ENCODE measurements at regions not wholly inside any gene's neighbourhood (a gene's known extent, or its start where the extent isn't known, plus 50 kb on each side); places are given as distances from the start of the nearest gene placed in this dataset.
"Not testable (repeated sequence)": the region's sequence is repeated elsewhere in the genome, so short reads cannot be mapped to it uniquely, and the experiment has no call there.

DNA sequence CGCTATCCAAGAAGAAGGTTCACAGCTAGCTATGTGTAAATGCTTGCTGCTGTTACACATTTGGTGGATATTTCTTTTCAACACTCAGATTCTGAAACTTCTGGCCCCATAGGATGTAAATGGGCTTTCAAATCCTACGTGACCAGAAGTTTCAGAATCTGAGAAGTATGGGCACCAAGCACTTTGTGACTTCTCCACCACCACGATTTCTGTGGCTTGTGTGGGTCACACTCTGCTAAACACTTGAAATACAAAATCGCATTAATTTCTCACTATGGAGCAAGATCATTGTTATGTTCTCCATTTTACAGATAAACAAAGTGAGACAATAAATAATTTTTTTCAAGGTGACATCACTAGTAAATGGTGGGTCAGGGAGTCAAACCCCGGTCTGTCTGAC is 259.4 kb upstream of the JADE1 start:
- H3K4me3 ChIP-seq (ENCODE audit: low read depth, low read length), result no peak overlapping the region

DNA sequence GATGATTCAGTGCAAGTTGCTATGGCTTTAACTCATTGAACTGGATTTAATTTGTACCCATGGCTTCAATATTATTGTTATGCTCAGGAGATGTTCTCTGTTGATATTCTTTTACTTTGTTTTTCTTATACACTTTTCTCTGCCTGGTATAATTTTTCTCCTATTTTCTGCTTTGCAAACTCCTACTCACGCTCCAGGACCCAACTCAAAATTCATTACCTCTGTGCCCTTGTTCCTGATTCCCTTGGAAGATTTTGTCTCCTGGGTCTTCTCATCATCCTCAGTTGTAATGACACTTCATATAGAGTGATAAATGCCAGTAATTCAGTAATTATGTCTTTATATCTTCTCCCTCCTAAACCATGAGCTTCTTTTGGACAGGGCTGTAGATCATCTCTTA is 259.9 kb upstream of the JADE1 start:
- Histone ChIP-seq H2AFZ (ENCODE audit: low read length, unreplicated experiment) (no peak overlapping the region), H3K4me1 (ENCODE audit: control insufficient read depth, insufficient read depth, low read length, unreplicated experiment) (peaks cover 15% of the 10 kb centered on the region), H3K79me2 (ENCODE audit: control insufficient read depth, insufficient read depth, low read length, unreplicated experiment) (no peaks in the 10 kb centered on the region), H3K27ac (ENCODE audit: low read depth, low read length) (no peak overlapping the region), H3K27me3 (ENCODE audit: insufficient read depth, low read length) (no peaks in the 10 kb centered on the region), H3K4me3 (ENCODE audit: low read depth, low read length) (no peak overlapping the region), H3K36me3 (ENCODE audit: insufficient read depth, low read length) (no peaks in the 10 kb centered on the region)

More for the DNA sequence above, 259.4 kb upstream of the JADE1 start:
- Histone ChIP-seq H3K36me3 (ENCODE audit: insufficient read depth, low read length) (no peaks in the 10 kb centered on the region), H3K79me2 (ENCODE audit: control insufficient read depth, insufficient read depth, low read length, unreplicated experiment) (no peaks in the 10 kb centered on the region), H3K27ac (ENCODE audit: low read depth, low read length) (no peak overlapping the region), H3K4me1 (ENCODE audit: control insufficient read depth, insufficient read depth, low read length, unreplicated experiment) (peaks cover 16% of the 10 kb centered on the region), H3K27me3 (ENCODE audit: insufficient read depth, low read length) (no peaks in the 10 kb centered on the region), H2AFZ (ENCODE audit: low read length, unreplicated experiment) (no peak overlapping the region)

DNA sequence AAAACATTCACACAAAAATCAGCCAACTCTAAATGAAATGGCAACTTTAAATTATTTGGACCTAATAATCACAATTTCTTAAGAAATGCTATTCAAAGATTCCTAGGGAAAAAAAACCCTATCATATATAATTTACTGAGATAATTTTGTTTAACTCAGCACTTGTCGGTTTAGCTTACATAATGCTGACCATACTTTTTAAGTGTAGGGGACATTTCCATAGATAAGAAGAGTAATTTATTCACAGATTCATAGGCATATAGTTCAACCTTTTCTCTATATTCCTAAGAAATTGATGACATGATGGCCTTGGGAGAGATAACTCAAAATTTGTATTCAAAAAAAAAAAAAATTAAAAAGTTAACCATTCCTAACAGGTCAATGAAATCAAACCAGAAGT is 260.8 kb upstream of the PGRMC2 start:
- H3K4me3 ChIP-seq (ENCODE audit: low read depth, low read length), result no peak overlapping the region
- no peak overlapping the region for H2AFZ ChIP-seq (ENCODE audit: low read length, unreplicated experiment)
- H3K27me3 ChIP-seq (ENCODE audit: insufficient read depth, low read length), result no peaks in the 10 kb centered on the region
- peaks cover 4% of the 10 kb centered on the region for H3K4me1 ChIP-seq (ENCODE audit: control insufficient read depth, insufficient read depth, low read length, unreplicated experiment)
- no peaks in the 10 kb centered on the region for H3K36me3 ChIP-seq (ENCODE audit: insufficient read depth, low read length)
- H3K27ac ChIP-seq (ENCODE audit: low read depth, low read length), result no peak overlapping the region
- H3K79me2 ChIP-seq (ENCODE audit: control insufficient read depth, insufficient read depth, low read length, unreplicated experiment), result no peaks in the 10 kb centered on the region

DNA sequence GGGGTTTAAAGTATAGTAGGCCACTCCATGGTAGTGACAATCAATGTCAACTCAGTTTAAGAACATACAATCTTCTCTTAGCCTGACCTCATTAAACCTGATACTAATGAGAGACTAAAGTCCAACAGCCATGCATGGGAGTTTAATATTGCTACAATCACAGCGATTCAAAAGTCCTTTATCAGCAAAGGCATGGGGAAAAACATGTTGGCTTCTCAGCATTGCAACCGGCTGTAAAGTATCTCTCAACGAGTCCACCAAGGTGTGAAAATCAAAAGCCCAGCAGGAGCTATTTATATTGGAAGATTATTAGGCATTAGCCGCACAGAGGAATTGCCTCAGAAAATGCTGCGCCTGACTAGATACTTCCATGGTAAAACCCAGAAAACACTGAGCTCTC is 256.7 kb upstream of the PGRMC2 start:
- H2AFZ ChIP-seq (ENCODE audit: low read length, unreplicated experiment), result no peak overlapping the region
- no peaks in the 10 kb centered on the region for H3K27me3 ChIP-seq (ENCODE audit: insufficient read depth, low read length)
- no peak overlapping the region for H3K27ac ChIP-seq (ENCODE audit: low read depth, low read length)
- no peaks in the 10 kb centered on the region for H3K36me3 ChIP-seq (ENCODE audit: insufficient read depth, low read length)
- H3K79me2 ChIP-seq (ENCODE audit: control insufficient read depth, insufficient read depth, low read length, unreplicated experiment), result no peaks in the 10 kb centered on the region
- no peaks in the 10 kb centered on the region for H3K4me1 ChIP-seq (ENCODE audit: control insufficient read depth, insufficient read depth, low read length, unreplicated experiment)
- H3K4me3 ChIP-seq (ENCODE audit: low read depth, low read length), result no peak overlapping the region

DNA sequence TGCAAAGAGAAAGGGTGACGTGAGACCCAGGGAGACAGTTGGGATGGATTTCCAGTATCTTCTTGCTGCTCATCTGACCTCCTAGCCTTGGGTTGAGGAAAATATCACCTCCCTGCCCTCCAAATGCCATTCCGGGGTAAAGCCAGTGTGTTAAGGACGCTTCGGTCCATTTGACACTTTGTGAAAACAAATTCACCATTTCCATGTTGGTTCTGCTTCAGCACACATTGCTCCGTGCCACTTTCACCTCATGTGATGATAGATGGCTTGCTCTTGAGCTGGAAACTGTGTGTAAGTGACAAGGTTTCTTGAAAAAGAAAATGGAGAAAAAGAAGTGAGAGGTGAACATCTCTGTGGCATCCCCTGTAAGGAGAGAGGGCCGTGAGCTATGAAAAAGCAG is 256.1 kb upstream of the PGRMC2 start:
- Histone ChIP-seq H2AFZ (ENCODE audit: low read length, unreplicated experiment) (no peak overlapping the region), H3K36me3 (ENCODE audit: insufficient read depth, low read length) (no peaks in the 10 kb centered on the region), H3K4me1 (ENCODE audit: control insufficient read depth, insufficient read depth, low read length, unreplicated experiment) (no peaks in the 10 kb centered on the region), H3K27ac (ENCODE audit: low read depth, low read length) (no peak overlapping the region), H3K4me3 (ENCODE audit: low read depth, low read length) (no peak overlapping the region), H3K79me2 (ENCODE audit: control insufficient read depth, insufficient read depth, low read length, unreplicated experiment) (no peaks in the 10 kb centered on the region), H3K27me3 (ENCODE audit: insufficient read depth, low read length) (no peaks in the 10 kb centered on the region)

DNA sequence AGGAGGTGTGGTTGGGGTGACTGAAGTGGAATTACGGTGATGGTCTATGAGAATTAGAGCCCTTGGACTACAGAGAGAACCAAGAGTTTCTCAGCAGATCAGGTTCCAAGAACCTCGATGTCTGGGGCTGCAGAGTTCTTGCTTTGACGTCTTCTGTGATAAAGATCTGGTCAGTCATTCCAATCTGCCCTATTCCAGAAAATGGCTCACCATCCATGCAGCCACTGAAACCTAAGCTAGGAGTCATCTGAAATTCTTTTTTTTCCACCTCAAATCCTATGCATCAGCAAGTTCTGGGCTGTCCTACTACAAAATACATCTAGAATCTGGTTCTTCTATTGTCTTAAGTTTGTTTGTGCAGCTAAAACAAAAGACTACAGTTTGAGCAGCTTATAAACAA is 254.4 kb upstream of the PGRMC2 start:
- H3K36me3 ChIP-seq (ENCODE audit: insufficient read depth, low read length), result no peaks in the 10 kb centered on the region
- no peak overlapping the region for H3K4me3 ChIP-seq (ENCODE audit: low read depth, low read length)
- H3K27ac ChIP-seq (ENCODE audit: low read depth, low read length), result no peak overlapping the region
- H2AFZ ChIP-seq (ENCODE audit: low read length, unreplicated experiment), result no peak overlapping the region
- no peaks in the 10 kb centered on the region for H3K79me2 ChIP-seq (ENCODE audit: control insufficient read depth, insufficient read depth, low read length, unreplicated experiment)
- peaks cover 4% of the 10 kb centered on the region for H3K4me1 ChIP-seq (ENCODE audit: control insufficient read depth, insufficient read depth, low read length, unreplicated experiment)
- no peaks in the 10 kb centered on the region for H3K27me3 ChIP-seq (ENCODE audit: insufficient read depth, low read length)

DNA sequence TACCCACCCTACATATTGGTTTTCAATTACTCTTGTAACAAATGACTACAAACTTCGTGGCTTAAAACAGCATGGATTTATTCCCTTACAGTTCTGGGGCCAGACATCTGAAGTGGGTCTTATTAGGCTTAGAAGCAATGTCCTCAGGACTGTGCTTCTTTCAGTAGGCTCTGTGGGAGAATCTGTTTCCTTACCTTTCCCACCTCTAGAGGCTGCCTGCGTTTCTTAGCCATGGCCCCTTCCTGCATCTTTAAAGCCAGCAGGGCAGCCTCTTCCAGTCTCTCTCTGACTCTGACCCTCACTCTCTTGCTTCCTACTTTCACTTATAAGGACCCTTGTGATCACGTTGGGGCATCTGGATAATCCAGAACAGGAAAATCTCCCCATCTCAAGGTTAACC is 252.5 kb upstream of the PGRMC2 start:
- H3K36me3 ChIP-seq (ENCODE audit: insufficient read depth, low read length), result no peaks in the 10 kb centered on the region
- no peak overlapping the region for H2AFZ ChIP-seq (ENCODE audit: low read length, unreplicated experiment)
- H3K79me2 ChIP-seq (ENCODE audit: control insufficient read depth, insufficient read depth, low read length, unreplicated experiment), result no peaks in the 10 kb centered on the region
- H3K4me1 ChIP-seq (ENCODE audit: control insufficient read depth, insufficient read depth, low read length, unreplicated experiment), result peaks cover 4% of the 10 kb centered on the region
- no peak overlapping the region for H3K27ac ChIP-seq (ENCODE audit: low read depth, low read length)
- H3K4me3 ChIP-seq (ENCODE audit: low read depth, low read length), result no peak overlapping the region
- H3K27me3 ChIP-seq (ENCODE audit: insufficient read depth, low read length), result no peaks in the 10 kb centered on the region

DNA sequence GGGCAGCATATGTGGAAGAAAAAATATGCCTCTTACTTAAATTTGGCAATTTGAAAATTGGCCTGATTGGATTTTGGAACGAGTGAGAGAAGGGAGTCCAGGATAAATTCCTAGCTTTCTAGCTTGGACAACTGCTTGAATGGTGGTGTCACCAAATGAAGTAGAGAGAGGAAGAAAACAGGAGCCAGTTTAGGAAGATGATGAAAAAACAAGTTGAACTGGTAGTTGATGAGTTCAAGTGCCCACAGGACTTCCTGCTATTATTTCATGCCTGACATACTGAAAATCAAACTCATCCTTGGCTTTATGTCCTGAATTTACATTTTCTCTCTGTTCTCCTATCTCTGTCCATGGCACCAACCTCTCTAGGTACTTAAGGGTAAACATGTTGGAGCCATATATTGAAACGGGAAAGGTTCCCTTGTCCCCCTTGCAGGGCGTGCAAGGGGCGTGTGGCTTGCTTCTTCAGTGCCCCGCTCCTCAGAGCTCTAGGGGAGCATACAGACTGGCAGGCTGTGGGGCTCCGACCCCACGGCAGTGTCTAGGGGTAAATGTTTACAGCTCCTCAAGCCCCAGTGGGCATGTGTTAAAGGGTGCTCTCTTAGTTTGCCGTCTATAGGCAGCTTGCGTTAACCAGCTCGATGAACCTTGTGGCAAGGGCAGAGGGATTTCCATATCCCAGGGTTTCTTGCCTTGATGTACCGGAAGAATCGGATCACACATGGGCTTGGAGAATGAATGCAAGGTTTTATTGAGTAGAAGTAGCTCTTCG is 250.7 kb upstream of the PGRMC2 start:
- H3K4me3 ChIP-seq (ENCODE audit: low read depth, low read length), result no peak overlapping the region
- no peaks in the 10 kb centered on the region for H3K79me2 ChIP-seq (ENCODE audit: control insufficient read depth, insufficient read depth, low read length, unreplicated experiment)
- no peaks in the 10 kb centered on the region for H3K36me3 ChIP-seq (ENCODE audit: insufficient read depth, low read length)
- H2AFZ ChIP-seq (ENCODE audit: low read length, unreplicated experiment), result no peak overlapping the region
- no peaks in the 10 kb centered on the region for H3K27me3 ChIP-seq (ENCODE audit: insufficient read depth, low read length)
- H3K4me1 ChIP-seq (ENCODE audit: control insufficient read depth, insufficient read depth, low read length, unreplicated experiment), result peaks cover 4% of the 10 kb centered on the region
- H3K27ac ChIP-seq (ENCODE audit: low read depth, low read length), result no peak overlapping the region

DNA sequence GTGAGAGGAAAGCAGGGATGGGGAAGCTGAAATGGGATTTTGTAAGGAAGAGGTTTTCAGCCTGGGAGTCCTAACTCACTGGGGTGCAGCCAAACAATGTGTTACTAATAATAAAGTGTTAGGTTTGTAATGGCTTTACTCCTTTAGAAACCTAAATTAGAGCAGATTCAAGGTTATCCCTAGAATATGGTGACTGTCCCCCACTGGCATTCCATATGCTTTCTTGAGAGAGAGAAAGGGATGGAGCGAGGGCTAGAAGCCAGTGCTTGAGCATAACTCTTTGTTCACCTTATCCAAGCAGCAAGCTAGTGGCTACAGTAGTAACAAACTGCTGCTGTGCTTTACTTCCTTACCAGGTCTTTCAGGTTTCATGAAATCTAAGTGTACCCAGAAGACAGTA is 249.1 kb upstream of the PGRMC2 start:
- no peaks in the 10 kb centered on the region for H3K79me2 ChIP-seq (ENCODE audit: control insufficient read depth, insufficient read depth, low read length, unreplicated experiment)
- H3K27ac ChIP-seq (ENCODE audit: low read depth, low read length), result no peak overlapping the region
- H3K4me1 ChIP-seq (ENCODE audit: control insufficient read depth, insufficient read depth, low read length, unreplicated experiment), result peaks cover 4% of the 10 kb centered on the region
- no peaks in the 10 kb centered on the region for H3K36me3 ChIP-seq (ENCODE audit: insufficient read depth, low read length)
- no peak overlapping the region for H3K4me3 ChIP-seq (ENCODE audit: low read depth, low read length)
- no peaks in the 10 kb centered on the region for H3K27me3 ChIP-seq (ENCODE audit: insufficient read depth, low read length)
- no peak overlapping the region for H2AFZ ChIP-seq (ENCODE audit: low read length, unreplicated experiment)

DNA sequence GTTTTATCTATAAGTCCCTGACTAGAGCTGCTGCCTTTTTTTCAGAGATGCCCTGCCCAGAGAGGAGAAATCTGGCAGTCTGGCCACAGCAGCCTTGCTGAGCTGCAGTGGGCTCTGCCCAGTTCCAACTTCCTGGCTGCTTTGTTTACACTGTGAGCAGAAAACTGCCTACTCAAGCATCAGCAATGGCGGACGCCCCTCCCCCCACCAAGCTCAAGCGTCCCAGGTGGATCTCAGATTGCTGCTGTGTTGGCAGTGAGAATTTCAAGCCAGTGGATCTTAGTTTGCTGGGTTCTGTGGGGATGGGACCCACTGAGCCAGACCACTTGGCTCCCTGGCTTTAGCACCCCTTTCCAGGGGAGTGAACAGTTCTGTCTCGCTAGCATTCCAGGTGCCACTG is 247.9 kb upstream of the PGRMC2 start:
- H2AFZ ChIP-seq (ENCODE audit: low read length, unreplicated experiment); H3K4me3 ChIP-seq (ENCODE audit: low read depth, low read length); H3K27me3 ChIP-seq (ENCODE audit: insufficient read depth, low read length); H3K27ac ChIP-seq (ENCODE audit: low read depth, low read length); H3K79me2 ChIP-seq (ENCODE audit: control insufficient read depth, insufficient read depth, low read length, unreplicated experiment); H3K4me1 ChIP-seq (ENCODE audit: control insufficient read depth, insufficient read depth, low read length, unreplicated experiment); H3K36me3 ChIP-seq (ENCODE audit: insufficient read depth, low read length): not testable (repeated sequence)

DNA sequence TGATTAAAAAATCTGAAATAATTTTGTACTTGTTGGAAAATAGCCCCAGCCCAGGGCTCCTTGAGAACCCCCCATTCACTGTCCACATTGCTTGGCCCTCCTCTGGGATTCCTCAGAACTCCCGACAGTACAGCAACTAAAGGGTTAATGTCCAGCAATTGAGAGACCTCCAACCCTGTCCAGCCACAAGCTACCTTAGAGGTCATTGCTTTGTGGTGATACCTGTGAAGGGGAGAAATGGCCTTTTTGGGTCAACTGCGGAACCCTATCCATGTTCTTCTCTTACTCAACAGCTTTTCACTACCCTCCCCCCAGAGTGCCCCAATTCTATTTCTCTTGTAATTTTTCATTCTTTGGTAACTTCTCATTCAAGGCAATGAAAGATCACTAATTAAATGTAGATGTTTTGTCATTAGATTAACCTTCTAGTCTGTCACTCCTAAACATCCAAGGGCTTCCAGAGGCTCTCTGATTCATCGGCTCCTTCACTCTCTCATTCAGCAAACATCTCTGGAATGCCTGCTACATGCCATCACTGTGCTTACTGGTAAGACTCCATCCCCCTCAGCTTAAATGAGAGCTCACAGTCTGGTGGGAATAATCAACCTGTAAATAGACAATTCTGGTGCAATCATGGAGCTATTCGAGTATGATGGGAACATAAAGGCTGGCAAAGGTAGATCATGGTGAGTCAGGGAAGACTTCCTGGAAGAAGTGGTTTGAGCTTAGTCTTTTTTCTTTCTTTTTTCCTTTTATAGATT is 241.4 kb upstream of the PGRMC2 start:
- H3K27ac ChIP-seq (ENCODE audit: low read depth, low read length), result peak overlapping the region; percentile 88
- H3K36me3 ChIP-seq (ENCODE audit: insufficient read depth, low read length), result no peaks in the 10 kb centered on the region
- no peaks in the 10 kb centered on the region for H3K27me3 ChIP-seq (ENCODE audit: insufficient read depth, low read length)
- H3K79me2 ChIP-seq (ENCODE audit: control insufficient read depth, insufficient read depth, low read length, unreplicated experiment), result no peaks in the 10 kb centered on the region
- H3K4me1 ChIP-seq (ENCODE audit: control insufficient read depth, insufficient read depth, low read length, unreplicated experiment), result peaks cover 50% of the 10 kb centered on the region
- peak overlapping the region; percentile 46; the same call in 1 of the 2 replicates for H3K4me3 ChIP-seq (ENCODE audit: low read depth, low read length)
- H2AFZ ChIP-seq (ENCODE audit: low read length, unreplicated experiment), result no peak overlapping the region

Data from ACC112 (cell line).